ENCODE measurements at regions not wholly inside any gene's neighbourhood (a gene's known extent, or its start where the extent isn't known, plus 50 kb on each side); places are given as distances from the start of the nearest gene placed in this dataset.

DNA sequence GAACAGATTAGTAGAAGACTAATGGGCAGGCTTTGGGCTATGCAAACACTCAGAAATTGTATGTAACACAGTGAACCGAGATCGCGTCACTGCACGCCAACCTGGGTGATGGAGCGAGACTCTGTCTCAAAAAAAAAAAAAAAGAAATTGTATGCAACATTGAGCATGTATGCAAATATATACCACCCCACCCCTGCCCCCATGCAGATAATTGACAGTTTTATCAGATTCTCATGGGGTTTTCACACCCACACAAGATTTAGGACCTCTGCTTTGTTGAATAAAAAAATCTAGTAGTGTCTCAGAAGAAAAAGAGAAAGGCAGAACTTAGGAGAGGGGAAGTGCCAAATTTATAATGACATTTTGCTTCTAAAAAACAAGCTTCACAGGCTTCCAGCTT lies 131.6 kb upstream of the FN1 start (continued):
- TF ChIP-seq, protein P1, sequence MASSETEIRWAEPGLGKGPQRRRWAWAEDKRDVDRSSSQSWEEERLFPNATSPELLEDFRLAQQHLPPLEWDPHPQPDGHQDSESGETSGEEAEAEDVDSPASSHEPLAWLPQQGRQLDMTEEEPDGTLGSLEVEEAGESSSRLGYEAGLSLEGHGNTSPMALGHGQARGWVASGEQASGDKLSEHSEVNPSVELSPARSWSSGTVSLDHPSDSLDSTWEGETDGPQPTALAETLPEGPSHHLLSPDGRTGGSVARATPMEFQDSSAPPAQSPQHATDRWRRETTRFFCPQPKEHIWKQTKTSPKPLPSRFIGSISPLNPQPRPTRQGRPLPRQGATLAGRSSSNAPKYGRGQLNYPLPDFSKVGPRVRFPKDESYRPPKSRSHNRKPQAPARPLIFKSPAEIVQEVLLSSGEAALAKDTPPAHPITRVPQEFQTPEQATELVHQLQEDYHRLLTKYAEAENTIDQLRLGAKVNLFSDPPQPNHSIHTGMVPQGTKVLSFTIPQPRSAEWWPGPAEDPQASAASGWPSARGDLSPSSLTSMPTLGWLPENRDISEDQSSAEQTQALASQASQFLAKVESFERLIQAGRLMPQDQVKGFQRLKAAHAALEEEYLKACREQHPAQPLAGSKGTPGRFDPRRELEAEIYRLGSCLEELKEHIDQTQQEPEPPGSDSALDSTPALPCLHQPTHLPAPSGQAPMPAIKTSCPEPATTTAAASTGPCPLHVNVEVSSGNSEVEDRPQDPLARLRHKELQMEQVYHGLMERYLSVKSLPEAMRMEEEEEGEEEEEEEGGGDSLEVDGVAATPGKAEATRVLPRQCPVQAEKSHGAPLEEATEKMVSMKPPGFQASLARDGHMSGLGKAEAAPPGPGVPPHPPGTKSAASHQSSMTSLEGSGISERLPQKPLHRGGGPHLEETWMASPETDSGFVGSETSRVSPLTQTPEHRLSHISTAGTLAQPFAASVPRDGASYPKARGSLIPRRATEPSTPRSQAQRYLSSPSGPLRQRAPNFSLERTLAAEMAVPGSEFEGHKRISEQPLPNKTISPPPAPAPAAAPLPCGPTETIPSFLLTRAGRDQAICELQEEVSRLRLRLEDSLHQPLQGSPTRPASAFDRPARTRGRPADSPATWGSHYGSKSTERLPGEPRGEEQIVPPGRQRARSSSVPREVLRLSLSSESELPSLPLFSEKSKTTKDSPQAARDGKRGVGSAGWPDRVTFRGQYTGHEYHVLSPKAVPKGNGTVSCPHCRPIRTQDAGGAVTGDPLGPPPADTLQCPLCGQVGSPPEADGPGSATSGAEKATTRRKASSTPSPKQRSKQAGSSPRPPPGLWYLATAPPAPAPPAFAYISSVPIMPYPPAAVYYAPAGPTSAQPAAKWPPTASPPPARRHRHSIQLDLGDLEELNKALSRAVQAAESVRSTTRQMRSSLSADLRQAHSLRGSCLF (CRISPR knock-in tag; IDR thresholded peaks at IDR 0.05; ENCODE audit: borderline replicate concordance): no peak
- TF ChIP-seq, protein P2, sequence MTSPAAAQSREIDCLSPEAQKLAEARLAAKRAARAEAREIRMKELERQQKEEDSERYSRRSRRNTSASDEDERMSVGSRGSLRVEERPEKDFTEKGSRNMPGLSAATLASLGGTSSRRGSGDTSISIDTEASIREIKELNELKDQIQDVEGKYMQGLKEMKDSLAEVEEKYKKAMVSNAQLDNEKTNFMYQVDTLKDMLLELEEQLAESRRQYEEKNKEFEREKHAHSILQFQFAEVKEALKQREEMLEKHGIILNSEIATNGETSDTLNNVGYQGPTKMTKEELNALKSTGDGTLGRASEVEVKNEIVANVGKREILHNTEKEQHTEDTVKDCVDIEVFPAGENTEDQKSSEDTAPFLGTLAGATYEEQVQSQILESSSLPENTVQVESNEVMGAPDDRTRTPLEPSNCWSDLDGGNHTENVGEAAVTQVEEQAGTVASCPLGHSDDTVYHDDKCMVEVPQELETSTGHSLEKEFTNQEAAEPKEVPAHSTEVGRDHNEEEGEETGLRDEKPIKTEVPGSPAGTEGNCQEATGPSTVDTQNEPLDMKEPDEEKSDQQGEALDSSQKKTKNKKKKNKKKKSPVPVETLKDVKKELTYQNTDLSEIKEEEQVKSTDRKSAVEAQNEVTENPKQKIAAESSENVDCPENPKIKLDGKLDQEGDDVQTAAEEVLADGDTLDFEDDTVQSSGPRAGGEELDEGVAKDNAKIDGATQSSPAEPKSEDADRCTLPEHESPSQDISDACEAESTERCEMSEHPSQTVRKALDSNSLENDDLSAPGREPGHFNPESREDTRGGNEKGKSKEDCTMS (CRISPR knock-in tag; conservative IDR thresholded peaks at IDR 0.05): no peak
- no peak for TF ChIP-seq CEBPB (IDR thresholded peaks at IDR 0.05; ENCODE audit: borderline replicate concordance, low read depth, low read length)

DNA sequence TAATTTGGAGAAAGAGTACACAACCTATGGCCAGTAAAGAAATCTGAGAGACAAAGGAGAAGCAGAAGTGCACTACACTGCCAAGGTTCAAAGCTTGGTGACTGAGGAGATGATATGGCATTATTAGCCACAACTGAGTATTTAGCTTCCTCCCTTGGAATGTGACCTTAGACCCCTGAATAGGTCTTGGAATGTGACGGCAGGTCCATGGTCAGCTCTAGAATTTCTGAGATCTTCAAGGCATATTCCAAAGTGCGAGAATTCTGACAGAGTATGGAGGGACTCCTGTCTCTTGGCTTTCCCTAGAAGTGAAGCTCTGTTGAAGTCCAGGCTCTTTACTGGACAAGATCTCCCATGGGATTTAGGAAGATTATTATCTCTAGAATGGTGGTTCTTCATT lies 130.0 kb upstream of the FN1 start:
- Histone ChIP-seq H3K4me3 (replicated peaks in 1 of 3; ENCODE audit: insufficient read depth in 1 of 3, low read depth in 2 of 3, low read length in 3 of 3) (no peak overlapping the region), H2AFZ (ENCODE audit: low read length) (no peak overlapping the region), H3K4me2 (ENCODE audit: low read depth, low read length) (no peak overlapping the region), H3K36me3 (replicated peaks in 1 of 2; ENCODE audit: control insufficient read depth in 1 of 2, insufficient read depth in 2 of 2, low read length in 2 of 2) (no peaks in the 10 kb centered on the region), H3K9ac (ENCODE audit: insufficient read depth, low read depth, low read length) (no peak overlapping the region), H3K4me1 (ENCODE audit: insufficient read depth, low read length) (no peaks in the 10 kb centered on the region), H3K27ac (ENCODE audit: extremely low read length, insufficient read depth, low read length) (no peak overlapping the region), H3K79me2 (ENCODE audit: insufficient read depth, low read length) (no peaks in the 10 kb centered on the region), H4K20me1 (ENCODE audit: insufficient read depth, low read length) (no peaks in the 10 kb centered on the region), H3K27me3 (ENCODE audit: control insufficient read depth in 1 of 2, insufficient read depth in 2 of 2, low read length in 2 of 2) (no peaks in the 10 kb centered on the region), H3K9me3 (ENCODE audit: low read length) (peaks cover 6% of the 10 kb centered on the region; the same call in 1 of the 2 replicates)
- in situ Hi-C loops (cut with HindIII; ENCODE audit: extremely low pct_ligation_motif_present, low pct_unique_long_range_greater_than_20kb) (no loop called here), intact Hi-C loops (cut with micrococcal nuclease; ENCODE audit: unreplicated experiment) (no loop called here)
- ChIA-PET POLR2A (no interaction called here), CTCF (ENCODE audit: low intra/inter-chr PET ratio, low total read pairs) (no interaction called here)
- no TSS peak for BruUV-seq (replicated peaks)
- no peak for DNase-seq (ENCODE audit: low spot score)
- FAIRE-seq: no peak
- WGBS (ENCODE audit: low lambda C conversion rate): 100% methylated on average over 2 of the region's 2 CpGs
- ATAC-seq: no peak
- TF ChIP-seq MED8 (CRISPR knock-in tag; IDR thresholded peaks at IDR 0.05; ENCODE audit: insufficient replicate concordance) (no peak), STAT5B (CRISPR knock-in tag; IDR thresholded peaks at IDR 0.05) (no peak), ZNF530 (CRISPR knock-in tag; IDR thresholded peaks at IDR 0.05; ENCODE audit: low read depth) (no peak), DNMT3B (CRISPR knock-in tag; conservative IDR thresholded peaks at IDR 0.05) (no peak), PCBP2 (optimal IDR thresholded peaks at IDR 0.05; ENCODE audit: low read depth, low read length, poor library complexity, severe bottlenecking) (no peak), ATRX (CRISPR knock-in tag; IDR thresholded peaks at IDR 0.05; ENCODE audit: borderline replicate concordance) (no peak), ZNF891 (CRISPR knock-in tag; IDR thresholded peaks at IDR 0.05) (no peak)
- TF ChIP-seq, protein P3, sequence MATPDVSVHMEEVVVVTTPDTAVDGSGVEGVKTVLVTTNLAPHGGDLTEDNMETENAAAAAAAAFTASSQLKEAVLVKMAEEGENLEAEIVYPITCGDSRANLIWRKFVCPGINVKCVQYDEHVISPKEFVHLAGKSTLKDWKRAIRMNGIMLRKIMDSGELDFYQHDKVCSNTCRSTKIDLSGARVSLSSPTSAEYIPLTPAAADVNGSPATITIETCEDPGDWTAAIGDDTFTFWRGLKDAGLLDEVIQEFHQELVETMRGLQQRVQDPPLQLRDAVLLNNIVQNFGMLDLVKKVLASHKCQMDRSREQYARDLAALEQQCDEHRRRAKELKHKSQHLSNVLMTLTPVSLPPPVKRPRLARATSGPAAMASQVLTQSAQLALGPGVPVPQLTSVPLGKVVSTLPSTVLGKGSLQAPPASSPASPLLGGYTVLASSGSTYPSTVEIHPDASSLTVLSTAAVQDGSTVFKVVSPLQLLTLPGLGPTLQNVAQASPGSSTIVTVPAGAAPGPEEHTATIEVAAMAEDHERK (CRISPR knock-in tag; IDR thresholded peaks at IDR 0.05; ENCODE audit: low read depth): no peak
- TF ChIP-seq, protein P4, sequence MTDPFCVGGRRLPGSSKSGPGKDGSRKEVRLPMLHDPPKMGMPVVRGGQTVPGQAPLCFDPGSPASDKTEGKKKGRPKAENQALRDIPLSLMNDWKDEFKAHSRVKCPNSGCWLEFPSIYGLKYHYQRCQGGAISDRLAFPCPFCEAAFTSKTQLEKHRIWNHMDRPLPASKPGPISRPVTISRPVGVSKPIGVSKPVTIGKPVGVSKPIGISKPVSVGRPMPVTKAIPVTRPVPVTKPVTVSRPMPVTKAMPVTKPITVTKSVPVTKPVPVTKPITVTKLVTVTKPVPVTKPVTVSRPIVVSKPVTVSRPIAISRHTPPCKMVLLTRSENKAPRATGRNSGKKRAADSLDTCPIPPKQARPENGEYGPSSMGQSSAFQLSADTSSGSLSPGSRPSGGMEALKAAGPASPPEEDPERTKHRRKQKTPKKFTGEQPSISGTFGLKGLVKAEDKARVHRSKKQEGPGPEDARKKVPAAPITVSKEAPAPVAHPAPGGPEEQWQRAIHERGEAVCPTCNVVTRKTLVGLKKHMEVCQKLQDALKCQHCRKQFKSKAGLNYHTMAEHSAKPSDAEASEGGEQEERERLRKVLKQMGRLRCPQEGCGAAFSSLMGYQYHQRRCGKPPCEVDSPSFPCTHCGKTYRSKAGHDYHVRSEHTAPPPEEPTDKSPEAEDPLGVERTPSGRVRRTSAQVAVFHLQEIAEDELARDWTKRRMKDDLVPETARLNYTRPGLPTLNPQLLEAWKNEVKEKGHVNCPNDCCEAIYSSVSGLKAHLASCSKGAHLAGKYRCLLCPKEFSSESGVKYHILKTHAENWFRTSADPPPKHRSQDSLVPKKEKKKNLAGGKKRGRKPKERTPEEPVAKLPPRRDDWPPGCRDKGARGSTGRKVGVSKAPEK (CRISPR knock-in tag; IDR thresholded peaks at IDR 0.05; ENCODE audit: borderline replicate concordance): no peak

Measured in HepG2 (cell line).